WTC11 (cell line): ENCODE measurements at regions not wholly inside any gene's neighbourhood (a gene's known extent, or its start where the extent isn't known, plus 50 kb on each side); places are given as distances from the start of the nearest gene placed in this dataset.

ENCODE experiments used
- ATAC-seq: fragments of 200-7000 bp; cut with Tn5 transposase; 2 replicates; pipeline ENCODE4 v1.10.0; 2021; ENCODE audit warnings: mild to moderate bottlenecking, moderate library complexity
- CTCF ChIA-PET: fragments of 300-600 bp; sonication (Branson Sonifier 250); formaldehyde crosslinking; loops from one replicate; lab custom pipeline; 2021; ENCODE audit warnings: antibody characterized with exemption; lab: Charles Lee
- POLR2A ChIA-PET: fragments of 350-600 bp; sonication (Branson Sonifier 250); formaldehyde crosslinking; loops from one replicate; lab custom pipeline; 2021; ENCODE audit warnings: antibody characterized with exemption; lab: Charles Lee
- DNase-seq: peaks from one replicate; pipeline ENCODE4 v3.0.0; 2021; ENCODE audit warnings: low spot score
- H3K27ac Mint-ChIP-seq: 2 replicates; pipeline ENCODE4 v1.8.0; 2021; ENCODE audit warnings: mixed read lengths
- H3K27me3 Mint-ChIP-seq: 2 replicates; pipeline ENCODE4 v1.8.0; 2021; ENCODE audit warnings: low read depth, mild to moderate bottlenecking, moderate library complexity, mixed read lengths
- H3K36me3 Mint-ChIP-seq: 2 replicates; pipeline ENCODE4 v1.8.0; 2021; ENCODE audit warnings: mixed read lengths
- H3K4me1 Mint-ChIP-seq: 2 replicates; pipeline ENCODE4 v1.8.0; 2022; ENCODE audit warnings: mixed read lengths
- H3K4me3 Mint-ChIP-seq: 2 replicates; pipeline ENCODE4 v1.8.0; 2021; ENCODE audit warnings: mild to moderate bottlenecking, moderate library complexity, mixed read lengths
- H3K9me3 Mint-ChIP-seq: 2 replicates; pipeline ENCODE4 v1.8.0; 2021; ENCODE audit warnings: mixed read lengths
- ATF1 ChIP-seq: sonication (generic); formaldehyde crosslinking; IDR thresholded peaks from 2 replicates; pipeline ENCODE4 v1.8.1; 2023; ENCODE audit warnings: mild to moderate bottlenecking, moderate library complexity, missing genetic modification reagents
- CBFB ChIP-seq: sonication (generic); formaldehyde crosslinking; IDR thresholded peaks from 2 replicates; pipeline ENCODE4 v1.8.1; 2022; ENCODE audit warnings: mild to moderate bottlenecking, low read depth, missing genetic modification reagents
- CDX4 ChIP-seq: fragments of 250-450 bp; sonication (Bioruptor Pico); IDR thresholded peaks from 2 replicates; pipeline ENCODE4 v1.9.0; 2021; ENCODE audit warnings: moderate library complexity, mild to moderate bottlenecking, inconsistent platforms, borderline replicate concordance
- E2F1 ChIP-seq: sonication (generic); formaldehyde crosslinking; IDR thresholded peaks from 2 replicates; pipeline ENCODE4 v1.8.0; 2022; ENCODE audit warnings: mild to moderate bottlenecking, missing genetic modification reagents
- FOXJ3 ChIP-seq: sonication (generic); formaldehyde crosslinking; IDR thresholded peaks from 2 replicates; pipeline ENCODE4 v1.9.0; 2021; ENCODE audit warnings: missing genetic modification reagents, mild to moderate bottlenecking, borderline replicate concordance
- GABPB1 ChIP-seq: sonication (generic); formaldehyde crosslinking; IDR thresholded peaks from 2 replicates; pipeline ENCODE4 v1.8.1; 2023; ENCODE audit warnings: mild to moderate bottlenecking, missing genetic modification reagents
- HMGXB4 ChIP-seq: sonication (generic); formaldehyde crosslinking; IDR thresholded peaks from 2 replicates; pipeline ENCODE4 v1.8.1; 2023; ENCODE audit warnings: mild to moderate bottlenecking, moderate library complexity, missing genetic modification reagents
- IRF2 ChIP-seq: sonication (generic); formaldehyde crosslinking; IDR thresholded peaks from 2 replicates; pipeline ENCODE4 v1.8.0; 2022; ENCODE audit warnings: low read depth, missing genetic modification reagents, borderline replicate concordance
- JUN ChIP-seq: sonication (generic); formaldehyde crosslinking; IDR thresholded peaks from 2 replicates; pipeline ENCODE4 v1.8.0; 2023; ENCODE audit warnings: mild to moderate bottlenecking, missing genetic modification reagents
- NFE2L1 ChIP-seq: sonication (generic); formaldehyde crosslinking; IDR thresholded peaks from 2 replicates; pipeline ENCODE4 v1.8.1; 2023; ENCODE audit warnings: missing genetic modification reagents
- NFYB ChIP-seq: sonication (generic); formaldehyde crosslinking; conservative IDR thresholded peaks from 2 replicates; pipeline ENCODE4 v1.8.0; 2022; ENCODE audit warnings: low read depth, missing genetic modification reagents
- PRDM15 ChIP-seq: sonication (generic); formaldehyde crosslinking; IDR thresholded peaks from 2 replicates; pipeline ENCODE4 v1.8.0; 2022; ENCODE audit warnings: missing genetic modification reagents
- SOX15 ChIP-seq: fragments of 250-450 bp; sonication (Bioruptor Pico); IDR thresholded peaks from 2 replicates; pipeline ENCODE4 v1.9.0; 2021; ENCODE audit warnings: mild to moderate bottlenecking
- TEAD1 ChIP-seq: sonication (generic); formaldehyde crosslinking; IDR thresholded peaks from 2 replicates; pipeline ENCODE4 v1.8.0; 2022; ENCODE audit warnings: mild to moderate bottlenecking, missing genetic modification reagents
- USF1 ChIP-seq: sonication (generic); formaldehyde crosslinking; IDR thresholded peaks from 2 replicates; pipeline ENCODE4 v1.8.0; 2022; ENCODE audit warnings: mild to moderate bottlenecking, missing genetic modification reagents
- ZNF138 ChIP-seq: sonication (generic); formaldehyde crosslinking; conservative IDR thresholded peaks from 2 replicates; pipeline ENCODE4 v1.8.1; 2022; ENCODE audit warnings: mild to moderate bottlenecking, moderate library complexity, missing genetic modification reagents
- ZNF232 ChIP-seq: sonication (generic); formaldehyde crosslinking; IDR thresholded peaks from 2 replicates; pipeline ENCODE4 v1.8.0; 2022; ENCODE audit warnings: mild to moderate bottlenecking, missing genetic modification reagents
- ZNF263 ChIP-seq: sonication (generic); formaldehyde crosslinking; IDR thresholded peaks from 2 replicates; pipeline ENCODE4 v1.8.1; 2022; ENCODE audit warnings: low read depth, mild to moderate bottlenecking, moderate library complexity, missing genetic modification reagents
- ZSCAN18 ChIP-seq: fragments of 250-450 bp; sonication (Bioruptor Pico); IDR thresholded peaks from 2 replicates; pipeline ENCODE4 v2.1.2; 2022; ENCODE audit warnings: mild to moderate bottlenecking, moderate library complexity

- TF ChIP-seq ZSCAN18 (CRISPR knock-in tag): no peak
- no peak for TF ChIP-seq NFYB (CRISPR knock-in tag)
- TF ChIP-seq GABPB1 (CRISPR knock-in tag): no peak
- no peak for TF ChIP-seq HMGXB4 (CRISPR knock-in tag)
- no peak for TF ChIP-seq ZNF232 (CRISPR knock-in tag)
- no peak for TF ChIP-seq CDX4 (CRISPR knock-in tag)
- no peak for TF ChIP-seq JUN (CRISPR knock-in tag)
- no peak for TF ChIP-seq CBFB
These were observed 269.3 kb upstream of the PRDM1 start (continued) for GRCh38 chr6:105816847-105817246.

GRCh38 chr6:105815661-105816555, 270.2 kb upstream of the PRDM1 start:
- CTCF ChIA-PET: no interaction called here
- H3K4me3 Mint-ChIP-seq: no peak overlapping the region
- no peaks in the 10 kb centered on the region for H3K9me3 Mint-ChIP-seq
- POLR2A ChIA-PET: no interaction called here
- no peak overlapping the region for H3K27ac Mint-ChIP-seq
- H3K4me1 Mint-ChIP-seq: no peaks in the 10 kb centered on the region
- H3K36me3 Mint-ChIP-seq: no peaks in the 10 kb centered on the region
- H3K27me3 Mint-ChIP-seq: no peaks in the 10 kb centered on the region
- DNase-seq: no peak
- no peak for ATAC-seq
- no peak for TF ChIP-seq FOXJ3

GRCh38 chr6:105814745-105815536, 271.2 kb upstream of the PRDM1 start:
- no peak overlapping the region for H3K4me3 Mint-ChIP-seq
- no peaks in the 10 kb centered on the region for H3K27me3 Mint-ChIP-seq
- H3K4me1 Mint-ChIP-seq: peaks cover 9% of the 10 kb centered on the region
- ATAC-seq: no peak
- CTCF ChIA-PET: no interaction called here
- no peak overlapping the region for H3K27ac Mint-ChIP-seq
- POLR2A ChIA-PET: no interaction called here
- DNase-seq: no peak
- no peaks in the 10 kb centered on the region for H3K36me3 Mint-ChIP-seq
- TF ChIP-seq E2F1 (CRISPR knock-in tag): no peak
- TF ChIP-seq GABPB1 (CRISPR knock-in tag): no peak
- no peak for TF ChIP-seq TEAD1 (CRISPR knock-in tag)
- no peaks in the 10 kb centered on the region for H3K9me3 Mint-ChIP-seq

GRCh38 chr6:105810922-105811482, 275.1 kb upstream of the PRDM1 start:
- no peak for ATAC-seq
- ChIA-PET CTCF (interaction anchor here (0.5 kb wide), 1 partner anchor 281 kb away, joined by 3 read pairs; no protein-coding TSS in a partner anchor), POLR2A (no interaction called here)
- TF ChIP-seq FOXJ3 (no peak), ZNF263 (no peak), IRF2 (CRISPR knock-in tag) (no peak), ZNF138 (no peak), PRDM15 (CRISPR knock-in tag) (no peak), ATF1 (CRISPR knock-in tag) (no peak), SOX15 (CRISPR knock-in tag) (no peak), USF1 (CRISPR knock-in tag) (no peak), NFE2L1 (CRISPR knock-in tag) (no peak)
- Mint-ChIP-seq H3K9me3 (no peaks in the 10 kb centered on the region), H3K36me3 (no peaks in the 10 kb centered on the region), H3K27me3 (no peaks in the 10 kb centered on the region), H3K27ac (no peak overlapping the region), H3K4me1 (peaks cover 16% of the 10 kb centered on the region), H3K4me3 (no peak overlapping the region)
- DNase-seq: no peak
